GM19372 (cell line): ENCODE measurements at regions not wholly inside any gene's neighbourhood (a gene's known extent, or its start where the extent isn't known, plus 50 kb on each side); places are given as distances from the start of the nearest gene placed in this dataset.

Experiments
- ATAC-seq: cut with Tn5 transposase; IDR thresholded peaks from one replicate; pipeline ENCODE4 v1.9.1; 2021; ENCODE audit warnings: mild to moderate bottlenecking, low read depth, moderate library complexity; ENCODE audit not compliant: unreplicated experiment

GRCh38 chr1:29383746-29384371 lies 147.5 kb downstream of the PTPRU start:
- no peak for ATAC-seq

DNA sequence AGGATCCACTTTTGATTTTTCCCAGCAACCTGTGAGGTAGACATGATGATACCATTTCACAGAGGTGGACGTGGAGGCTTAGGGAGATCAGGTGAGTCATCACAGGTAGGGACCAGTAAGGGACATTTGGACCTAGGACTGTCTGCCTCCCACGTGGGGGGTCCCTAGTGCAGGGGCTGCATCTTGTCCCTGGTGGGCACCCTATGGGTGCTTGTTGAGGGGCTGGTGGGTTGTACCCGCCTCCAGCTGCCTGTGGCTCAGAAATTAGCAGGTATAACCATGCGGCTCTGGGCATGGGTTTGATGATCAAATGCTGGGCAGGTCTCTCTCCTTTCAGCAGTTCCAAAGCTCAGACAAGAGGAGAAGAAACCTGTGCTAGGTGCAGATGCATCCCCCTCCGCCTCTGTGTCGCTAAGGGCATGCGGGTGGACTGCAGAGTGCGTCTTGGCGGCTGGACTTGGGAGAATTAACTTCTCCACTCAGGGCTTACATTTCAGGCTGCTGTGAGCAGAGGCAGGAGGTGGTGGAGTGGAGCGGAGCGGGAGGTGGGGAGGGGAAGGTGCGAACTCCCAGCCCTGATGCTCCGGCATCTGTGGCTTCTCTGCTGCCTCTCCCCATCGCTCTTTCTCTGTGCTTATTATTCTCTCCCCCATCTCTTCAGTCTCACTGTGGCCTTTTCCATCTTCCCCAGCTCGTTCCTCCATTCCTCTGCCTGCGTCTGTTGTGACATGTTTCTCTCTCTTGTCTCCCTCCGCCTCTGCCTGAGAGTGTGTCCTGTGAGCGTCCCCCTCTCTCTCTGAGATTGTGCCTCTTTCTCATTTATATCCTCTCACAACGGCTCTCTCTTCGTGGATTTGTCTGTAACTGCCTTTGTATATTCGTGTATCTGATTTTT lies 146.8 kb downstream of the PTPRU start:
- no peak for ATAC-seq

GRCh38 chr1:29381426-29381825 lies 145.1 kb downstream of the PTPRU start:
- ATAC-seq: no peak

DNA sequence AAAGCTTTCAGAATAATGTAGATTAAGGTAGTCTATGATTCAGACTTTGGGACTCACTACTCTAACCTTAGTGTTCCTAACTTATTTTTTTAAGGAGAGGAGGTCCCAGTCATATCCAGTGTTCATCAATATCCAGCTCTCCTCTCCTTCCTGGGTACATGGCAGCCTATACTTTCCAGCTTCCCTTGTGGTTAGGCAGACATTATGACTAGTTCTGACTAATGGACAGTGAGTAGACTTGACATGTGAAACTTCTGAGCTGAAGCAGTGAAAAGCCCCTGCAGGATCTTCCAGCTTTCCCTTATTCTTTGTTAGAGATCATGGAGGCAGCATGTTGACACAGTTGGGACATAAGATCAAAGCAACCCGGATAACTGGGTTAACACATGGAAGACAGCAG lies 144.2 kb downstream of the PTPRU start:
- ATAC-seq: no peak

- no peak for ATAC-seq
Measured at GRCh38 chr1:29379443-29380073, 143.2 kb downstream of the PTPRU start.
